Non-pigmented ciliary epithelial cell (primary cell): ENCODE measurements at regions not wholly inside any gene's neighbourhood (a gene's known extent, or its start where the extent isn't known, plus 50 kb on each side); places are given as distances from the start of the nearest gene placed in this dataset.

Experiments used
- DNase-seq: peaks from one replicate; pipeline ENCODE4 v3.0.0-alpha.2; 2010; ENCODE audit warnings: low read depth

- no peak for DNase-seq
Measured at GRCh38 chr16:26189536-26189935, 497.8 kb downstream of the HS3ST4 start.

GRCh38 chr16:26194526-26194925 lies 502.8 kb downstream of the HS3ST4 start:
- no peak for DNase-seq

- no peak for DNase-seq
Measured at GRCh38 chr16:26195225-26195624, 503.5 kb downstream of the HS3ST4 start.

- DNase-seq = no peak
Measured at GRCh38 chr16:26196310-26196709, 504.6 kb downstream of the HS3ST4 start.

GRCh38 chr16:26196802-26197201 lies 505.0 kb downstream of the HS3ST4 start:
- DNase-seq = no peak

- DNase-seq = no peak
Measured at GRCh38 chr16:26197707-26198106, 505.9 kb downstream of the HS3ST4 start.

GRCh38 chr16:26198221-26198620 lies 506.5 kb downstream of the HS3ST4 start:
- no peak for DNase-seq

- DNase-seq = no peak
Measured at GRCh38 chr16:26204138-26204537, 512.4 kb downstream of the HS3ST4 start.

GRCh38 chr16:26211542-26211941 lies 519.8 kb downstream of the HS3ST4 start:
- no peak for DNase-seq

- DNase-seq = no peak
Measured at GRCh38 chr16:26212599-26212998, 520.8 kb downstream of the HS3ST4 start.

GRCh38 chr16:26214581-26215174 lies 522.9 kb downstream of the HS3ST4 start:
- DNase-seq = no peak

GRCh38 chr16:26220894-26221293 lies 529.1 kb downstream of the HS3ST4 start:
- no peak for DNase-seq

GRCh38 chr16:26231647-26232046 lies 539.9 kb downstream of the HS3ST4 start:
- no peak for DNase-seq

- DNase-seq = no peak
Measured at GRCh38 chr16:26240807-26241206, 549.0 kb downstream of the HS3ST4 start.

- DNase-seq = no peak
Measured at GRCh38 chr16:26247063-26247462, 555.3 kb downstream of the HS3ST4 start.

- no peak for DNase-seq
Measured at GRCh38 chr16:26252598-26252997, 560.8 kb downstream of the HS3ST4 start.

GRCh38 chr16:26261621-26262020 lies 569.9 kb downstream of the HS3ST4 start:
- no peak for DNase-seq

GRCh38 chr16:26263406-26263805 lies 571.6 kb downstream of the HS3ST4 start:
- no peak for DNase-seq

- no peak for DNase-seq
Measured at GRCh38 chr16:26267641-26268040, 575.9 kb downstream of the HS3ST4 start.

- DNase-seq = no peak
Measured at GRCh38 chr16:26269673-26270072, 577.9 kb downstream of the HS3ST4 start.

GRCh38 chr16:26273607-26274006 lies 581.8 kb downstream of the HS3ST4 start:
- no peak for DNase-seq

- no peak for DNase-seq
Measured at GRCh38 chr16:26275021-26275590, 583.3 kb downstream of the HS3ST4 start.

- no peak for DNase-seq
Measured at GRCh38 chr16:26276289-26276688, 584.5 kb downstream of the HS3ST4 start.

GRCh38 chr16:26281381-26282110 lies 589.8 kb downstream of the HS3ST4 start:
- DNase-seq = no peak
